Ishikawa (cell line): ENCODE measurements at regions not wholly inside any gene's neighbourhood (a gene's known extent, or its start where the extent isn't known, plus 50 kb on each side); places are given as distances from the start of the nearest gene placed in this dataset.
A peak's percentile ranks its signal among the peaks of the same experiment; 100 is the strongest.

Experiments used
- CEBPB ChIP-seq: IDR thresholded peaks from 2 replicates; pipeline ENCODE4 v1.6.1; 2012
- CREB1 ChIP-seq: IDR thresholded peaks from 2 replicates; pipeline ENCODE4 v1.6.1; 2012; ENCODE audit warnings: low read depth
- EGR1 ChIP-seq: IDR thresholded peaks from 2 replicates; pipeline ENCODE4 v1.6.1; 2012
- EP300 ChIP-seq: IDR thresholded peaks from 2 replicates; pipeline ENCODE4 v1.6.1; 2012; ENCODE audit warnings: borderline replicate concordance
- FOXM1 ChIP-seq: IDR thresholded peaks from 2 replicates; pipeline ENCODE4 v1.6.1; 2012; ENCODE audit warnings: low read depth, borderline replicate concordance
- MAX ChIP-seq: IDR thresholded peaks from 2 replicates; pipeline ENCODE4 v1.6.1; 2012
- NFIC ChIP-seq: IDR thresholded peaks from 2 replicates; pipeline ENCODE4 v1.6.1; 2012
- RAD21 ChIP-seq: IDR thresholded peaks from 2 replicates; pipeline ENCODE4 v1.6.1; 2012; ENCODE audit warnings: low read depth
- REST ChIP-seq: IDR thresholded peaks from 2 replicates; pipeline ENCODE4 v1.6.1; 2012; ENCODE audit warnings: low read depth, mild to moderate bottlenecking
- TAF1 ChIP-seq: IDR thresholded peaks from 2 replicates; pipeline ENCODE4 v1.6.1; 2012; ENCODE audit warnings: low read depth, mild to moderate bottlenecking
- TCF12 ChIP-seq: IDR thresholded peaks from 2 replicates; pipeline ENCODE4 v1.6.1; 2012; ENCODE audit warnings: low read depth
- TEAD4 ChIP-seq: IDR thresholded peaks from 2 replicates; pipeline ENCODE4 v1.6.1; 2012
- USF1 ChIP-seq: IDR thresholded peaks from 2 replicates; pipeline ENCODE4 v1.6.1; 2012
- YY1 ChIP-seq: IDR thresholded peaks from 2 replicates; pipeline ENCODE4 v1.6.1; 2012; ENCODE audit warnings: low read depth
- ZBTB7A ChIP-seq: IDR thresholded peaks from 2 replicates; pipeline ENCODE4 v1.6.1; 2012; ENCODE audit warnings: low read depth

- TF ChIP-seq TEAD4 (no peak), ZBTB7A (no peak), TCF12 (no peak), CEBPB (no peak), YY1 (no peak), RAD21 (no peak), REST (no peak), CREB1 (no peak), EGR1 (no peak), USF1 (no peak), FOXM1 (no peak), TAF1 (no peak), MAX (no peak), EP300 (no peak), NFIC (no peak)
Observed at GRCh38 chr20:39278230-39278788, 316.2 kb downstream of the DHX35 start.

DNA sequence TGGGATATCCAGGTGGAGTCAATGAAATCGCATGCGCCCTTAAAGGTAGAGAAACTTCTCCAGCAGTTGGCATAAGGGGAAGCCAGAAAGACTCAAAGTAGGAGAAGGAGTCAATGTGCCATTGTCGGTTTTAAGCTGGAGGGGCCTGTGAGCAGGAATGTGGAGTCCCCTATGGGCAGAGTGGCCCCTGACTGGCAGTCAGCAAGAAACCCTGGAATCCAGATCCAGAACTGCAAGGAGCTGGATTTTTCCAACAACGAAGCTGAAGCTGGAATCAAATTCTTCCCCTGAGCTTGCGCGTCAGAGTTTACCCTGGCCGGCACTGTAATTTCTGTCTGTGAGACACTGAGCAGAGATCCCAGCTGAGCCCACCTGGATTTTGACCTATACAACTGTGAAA, 315.0 kb downstream of the DHX35 start:
- no peak for TF ChIP-seq TEAD4
- no peak for TF ChIP-seq TCF12
- TF ChIP-seq RAD21, result no peak
- no peak for TF ChIP-seq TAF1
- TF ChIP-seq NFIC, result no peak
- TF ChIP-seq USF1, result no peak

GRCh38 chr20:39270837-39271604, 308.9 kb downstream of the DHX35 start:
- TF ChIP-seq YY1 (no peak), EGR1 (no peak), RAD21 (no peak), CEBPB (no peak)

- no peak for TF ChIP-seq REST
- no peak for TF ChIP-seq NFIC
- no peak for TF ChIP-seq RAD21
- no peak for TF ChIP-seq TCF12
- no peak for TF ChIP-seq TEAD4
- TF ChIP-seq FOXM1, result no peak
- TF ChIP-seq YY1, result no peak
- TF ChIP-seq TAF1, result no peak
- TF ChIP-seq EGR1, result no peak
- no peak for TF ChIP-seq CEBPB
- no peak for TF ChIP-seq USF1
- no peak for TF ChIP-seq MAX
- no peak for TF ChIP-seq ZBTB7A
- TF ChIP-seq CREB1, result no peak
- TF ChIP-seq EP300, result no peak
Observed at GRCh38 chr20:39269493-39270217, 307.5 kb downstream of the DHX35 start.

DNA sequence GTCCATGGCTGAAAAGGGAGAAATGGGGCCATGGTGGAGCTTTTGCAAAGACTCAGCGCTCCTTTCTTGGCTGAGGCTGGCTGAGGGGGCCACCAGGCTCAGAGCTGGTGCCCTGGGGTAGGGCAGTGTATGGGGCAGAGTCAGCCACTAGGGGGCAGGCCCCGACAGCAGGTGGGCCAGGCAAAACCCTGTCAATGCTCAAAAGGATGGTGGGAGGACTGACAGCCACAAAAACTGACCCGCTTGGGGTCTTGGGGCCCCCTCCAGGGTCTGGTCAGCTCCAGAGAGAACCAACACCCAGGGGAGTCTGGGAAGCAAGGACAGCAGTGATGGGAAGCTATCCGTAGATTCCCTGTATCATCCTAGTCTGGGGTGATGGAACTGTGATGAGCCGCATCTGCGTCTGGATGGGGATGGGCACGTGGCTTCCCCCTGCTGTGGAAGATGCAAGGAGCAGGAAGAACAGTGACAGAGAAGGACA, 306.9 kb downstream of the DHX35 start:
- TF ChIP-seq YY1 (no peak), EP300 (no peak), FOXM1 (no peak), TEAD4 (no peak), RAD21 (peak; percentile 85), TAF1 (no peak)
